ENCODE measurements at regions not wholly inside any gene's neighbourhood (a gene's known extent, or its start where the extent isn't known, plus 50 kb on each side); places are given as distances from the start of the nearest gene placed in this dataset.

GRCh38 chr5:98299435-98299834 is 474.0 kb upstream of the RGMB start:
- no peak overlapping the region for H3K4me3 ChIP-seq (ENCODE audit: low read depth, low read length)
- DNase-seq (ENCODE audit: low read depth): no peak
- TF ChIP-seq CTCF (conservative IDR thresholded peaks at IDR 0.05; ENCODE audit: low read depth, low read length): no peak

- H3K4me3 ChIP-seq (ENCODE audit: low read depth, low read length): no peak overlapping the region
- DNase-seq (ENCODE audit: low read depth): no peak
- TF ChIP-seq CTCF (conservative IDR thresholded peaks at IDR 0.05; ENCODE audit: low read depth, low read length): no peak
Measured at GRCh38 chr5:98301547-98301946, 471.9 kb upstream of the RGMB start.

- TF ChIP-seq CTCF (conservative IDR thresholded peaks at IDR 0.05; ENCODE audit: low read depth, low read length): no peak
- no peak for DNase-seq (ENCODE audit: low read depth)
- no peak overlapping the region for H3K4me3 ChIP-seq (ENCODE audit: low read depth, low read length)
Measured at GRCh38 chr5:98307811-98308210, 465.7 kb upstream of the RGMB start.

- DNase-seq (ENCODE audit: low read depth): no peak
- no peak overlapping the region for H3K4me3 ChIP-seq (ENCODE audit: low read depth, low read length)
- no peak for TF ChIP-seq CTCF (conservative IDR thresholded peaks at IDR 0.05; ENCODE audit: low read depth, low read length)
Measured at GRCh38 chr5:98308231-98308630, 465.2 kb upstream of the RGMB start.

- no peak overlapping the region for H3K4me3 ChIP-seq (ENCODE audit: low read depth, low read length)
- no peak for TF ChIP-seq CTCF (conservative IDR thresholded peaks at IDR 0.05; ENCODE audit: low read depth, low read length)
- no peak for DNase-seq (ENCODE audit: low read depth)
Measured at GRCh38 chr5:98308960-98309359, 464.5 kb upstream of the RGMB start.

- peak overlapping the region; percentile 31 for H3K4me3 ChIP-seq (ENCODE audit: low read depth, low read length)
- TF ChIP-seq CTCF (conservative IDR thresholded peaks at IDR 0.05; ENCODE audit: low read depth, low read length): no peak
- DNase-seq (ENCODE audit: low read depth): peak; percentile 91
Measured at GRCh38 chr5:98309785-98310598, 463.5 kb upstream of the RGMB start.

GRCh38 chr5:98314292-98314691 is 459.2 kb upstream of the RGMB start:
- TF ChIP-seq CTCF (conservative IDR thresholded peaks at IDR 0.05; ENCODE audit: low read depth, low read length): no peak

More at GRCh38 chr5:98314292-98314691, 459.2 kb upstream of the RGMB start:
- H3K4me3 ChIP-seq (ENCODE audit: low read depth, low read length): no peak overlapping the region
- DNase-seq (ENCODE audit: low read depth): no peak
